ENCODE measurements at regions not wholly inside any gene's neighbourhood (a gene's known extent, or its start where the extent isn't known, plus 50 kb on each side); places are given as distances from the start of the nearest gene placed in this dataset.

GRCh38 chr14:98751110-98751509, 520.9 kb downstream of the BCL11B start:
- DNase-seq, result no peak

GRCh38 chr14:98752660-98753059, 519.3 kb downstream of the BCL11B start:
- DNase-seq, result no peak

DNA sequence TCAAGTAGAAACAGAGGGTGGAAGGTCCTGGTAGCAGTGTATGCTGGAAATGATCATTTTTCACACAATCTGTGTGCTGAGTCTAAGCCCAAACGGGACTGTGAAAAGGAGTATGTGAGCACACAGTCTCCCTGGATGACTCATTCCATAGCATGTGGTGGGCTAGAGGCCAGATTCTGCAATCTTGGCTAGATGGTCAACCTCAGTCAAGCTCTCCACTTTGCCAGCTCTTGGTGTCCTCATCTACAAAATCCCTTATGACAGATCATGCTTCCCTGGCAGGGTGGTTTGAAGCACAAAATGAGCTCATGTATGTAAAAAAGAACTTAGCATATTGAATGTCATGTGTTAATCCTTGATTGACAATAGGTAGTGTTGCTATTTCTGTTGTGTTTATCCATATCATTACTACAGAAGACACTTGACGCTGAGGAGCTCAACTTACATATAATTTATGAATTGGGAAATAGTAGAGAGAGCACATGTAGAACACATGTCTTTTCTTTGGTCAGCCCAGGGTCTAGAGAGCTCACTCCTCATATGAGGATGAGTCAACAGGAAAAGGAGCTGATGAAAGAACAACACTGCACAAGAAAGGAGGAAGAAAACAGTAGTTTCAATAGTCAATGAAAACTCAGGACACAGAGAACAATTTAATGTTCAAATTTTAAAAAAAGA, 517.5 kb downstream of the BCL11B start:
- peak; percentile 86 for DNase-seq

DNA sequence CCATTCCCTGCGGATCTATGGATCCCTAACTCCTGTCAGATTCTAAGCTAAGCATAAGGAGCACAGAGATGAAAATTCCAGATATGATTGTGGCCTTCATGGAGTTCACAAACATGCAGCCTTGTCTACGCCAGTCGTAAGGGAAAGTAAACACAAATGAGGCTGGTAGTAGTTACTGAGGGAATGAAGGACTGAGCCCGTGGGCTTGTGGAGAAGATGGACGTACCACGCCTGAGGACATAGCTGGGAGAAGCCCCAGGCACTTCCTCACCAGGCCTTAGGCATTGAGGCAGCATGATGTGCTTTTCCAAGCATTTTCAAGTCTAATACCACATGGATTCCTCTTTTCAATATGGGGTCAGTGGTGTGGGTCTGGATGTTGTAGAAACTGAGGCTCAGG, 515.2 kb downstream of the BCL11B start:
- DNase-seq, result no peak

- no peak for DNase-seq
These were observed 513.6 kb downstream of the BCL11B start for GRCh38 chr14:98758440-98758839.

DNA sequence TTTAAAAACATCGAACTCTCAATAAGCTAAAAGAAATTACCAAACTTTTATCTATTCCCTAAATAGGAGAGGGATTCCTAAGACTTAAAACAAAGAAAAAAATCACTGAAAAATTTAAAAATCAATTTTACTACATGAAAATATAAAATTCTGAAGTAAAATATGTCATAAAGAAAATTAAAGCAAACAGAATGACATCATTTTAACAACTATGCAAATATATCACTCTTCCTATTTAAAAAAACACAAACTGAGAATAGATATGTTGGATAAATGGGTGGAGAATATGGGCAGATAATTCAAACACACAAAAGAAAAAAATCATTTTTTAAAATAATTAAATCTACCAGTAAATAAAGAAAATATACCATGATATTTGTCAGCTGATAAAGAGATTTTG, 510.0 kb downstream of the BCL11B start:
- no peak for DNase-seq

- DNase-seq, result peak; percentile 39
These were observed 505.2 kb downstream of the BCL11B start for GRCh38 chr14:98766818-98767217.

GRCh38 chr14:98769326-98769725, 502.7 kb downstream of the BCL11B start:
- DNase-seq, result no peak

- DNase-seq, result no peak
These were observed 501.8 kb downstream of the BCL11B start for GRCh38 chr14:98770151-98770550.

GRCh38 chr14:98773814-98774213, 498.2 kb downstream of the BCL11B start:
- DNase-seq, result no peak

DNA sequence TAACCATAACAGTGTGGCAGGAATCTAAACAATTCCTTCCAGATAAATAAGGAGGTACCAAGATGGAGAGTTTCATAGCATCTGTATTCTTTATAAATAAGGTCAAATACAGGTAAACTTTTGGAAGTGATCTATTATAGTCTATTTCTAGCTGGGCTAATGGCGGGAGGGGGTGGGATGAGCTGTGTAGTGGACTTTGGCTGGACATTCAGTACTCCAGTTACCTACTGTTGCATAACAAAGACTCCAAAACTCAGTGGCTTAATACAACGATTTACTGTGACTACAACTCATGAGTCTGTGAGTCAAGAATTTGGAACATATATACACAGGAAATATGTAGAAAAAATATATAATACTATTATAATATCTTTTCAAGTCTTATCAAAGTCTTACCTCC, 496.1 kb downstream of the BCL11B start:
- no peak for DNase-seq

DNA sequence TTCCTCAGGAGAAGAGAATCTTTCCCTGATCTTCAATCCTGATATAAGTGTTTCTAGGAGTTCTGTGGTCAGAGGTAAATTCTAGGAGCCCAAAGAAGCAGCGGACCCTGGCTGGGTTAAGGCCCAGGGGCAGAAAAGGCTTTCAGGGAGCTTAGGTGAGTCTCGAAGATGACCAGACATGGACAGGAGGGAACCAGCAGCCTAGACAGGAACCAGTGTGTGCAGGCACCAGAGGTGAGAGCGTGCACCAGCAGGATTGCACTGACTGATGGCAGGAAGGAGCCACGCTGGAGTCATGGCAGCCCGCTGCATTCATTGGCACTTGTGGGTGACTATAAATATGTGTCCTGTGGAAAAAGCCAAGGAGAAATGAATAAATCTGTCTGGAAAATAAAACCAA, 489.9 kb downstream of the BCL11B start:
- no peak for DNase-seq

DNA sequence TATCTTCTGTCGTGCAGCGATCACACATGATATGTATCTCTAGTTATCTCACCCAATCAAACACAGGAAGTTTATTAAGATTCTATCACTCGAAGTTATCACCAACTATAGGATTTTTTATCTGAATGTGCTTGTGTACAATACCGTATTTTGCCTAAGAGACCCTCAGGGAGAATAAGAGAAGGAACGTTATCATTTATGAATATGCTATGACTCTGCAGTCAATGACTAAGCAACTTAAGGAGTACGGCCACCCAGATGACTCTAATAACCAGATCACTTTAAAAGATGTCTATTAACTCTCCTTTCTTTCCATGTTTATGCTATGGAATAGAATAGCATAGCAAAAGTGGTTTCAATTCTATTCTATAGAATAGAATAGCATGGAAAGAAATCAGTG, 486.4 kb downstream of the BCL11B start:
- DNase-seq, result no peak

DNA sequence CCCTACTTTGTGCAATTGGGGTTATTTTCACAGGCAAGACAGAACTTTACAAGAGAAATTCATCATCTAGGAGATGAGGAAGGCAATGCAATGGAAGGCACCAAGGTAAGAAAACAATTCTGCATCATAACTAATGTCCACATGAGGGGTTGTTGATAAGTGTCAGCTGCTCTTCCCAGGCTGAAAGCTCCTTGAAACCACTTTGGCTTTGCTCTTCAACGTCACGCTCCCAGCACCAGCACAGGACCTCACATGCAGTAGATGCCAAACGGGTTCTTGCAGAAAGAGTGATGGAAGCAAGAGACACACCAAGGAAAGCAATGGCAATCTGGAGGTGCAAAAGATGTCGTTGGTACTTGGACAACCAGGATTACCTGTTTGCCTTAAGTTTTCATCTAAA, 485.5 kb downstream of the BCL11B start:
- DNase-seq, result no peak

- no peak for DNase-seq
These were observed 480.3 kb downstream of the BCL11B start for GRCh38 chr14:98791661-98792060.

GRCh38 chr14:98792171-98792570, 479.8 kb downstream of the BCL11B start:
- DNase-seq, result no peak

DNA sequence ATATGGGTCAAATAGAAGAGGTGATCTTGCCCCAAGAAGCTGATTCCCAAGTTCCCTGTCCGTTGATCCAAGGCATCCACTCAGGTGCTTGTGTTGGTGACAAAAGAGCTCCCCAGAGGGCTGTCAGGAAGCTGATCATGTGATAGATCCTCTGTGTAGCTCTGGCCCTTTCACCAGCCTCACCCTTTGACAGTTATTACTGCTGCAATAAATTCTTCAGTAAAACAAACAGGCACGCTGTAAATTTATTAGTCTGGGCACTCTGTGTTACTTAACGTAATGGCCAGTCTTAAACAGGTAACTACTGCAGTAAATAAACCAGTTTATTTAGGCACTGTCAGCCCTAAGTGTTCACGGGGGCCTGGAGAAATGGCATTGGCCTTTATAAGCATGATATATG, 473.9 kb downstream of the BCL11B start:
- DNase-seq, result no peak

GRCh38 chr14:98799891-98800290, 472.1 kb downstream of the BCL11B start:
- DNase-seq, result no peak

GRCh38 chr14:98802044-98802443, 470.0 kb downstream of the BCL11B start:
- no peak for DNase-seq

GRCh38 chr14:98803196-98803595, 468.8 kb downstream of the BCL11B start:
- DNase-seq, result peak; percentile 36

GRCh38 chr14:98808494-98809407, 463.2 kb downstream of the BCL11B start:
- DNase-seq, result no peak

- DNase-seq, result no peak
These were observed 455.8 kb downstream of the BCL11B start for GRCh38 chr14:98816195-98816594.

- no peak for DNase-seq
These were observed 455.3 kb downstream of the BCL11B start for GRCh38 chr14:98816720-98817119.

- no peak for DNase-seq
These were observed 452.7 kb downstream of the BCL11B start for GRCh38 chr14:98819132-98819866.

All from fibroblast of upper back skin (primary cell).